K562 (cell line): ENCODE measurements at regions not wholly inside any gene's neighbourhood (a gene's known extent, or its start where the extent isn't known, plus 50 kb on each side); places are given as distances from the start of the nearest gene placed in this dataset.

ENCODE experiments used
- ATAC-seq: fragments of 200-7000 bp; cut with Tn5 transposase; 3 replicates; pipeline ENCODE4 v1.9.1; 2020; ENCODE audit warnings: moderate library complexity
- BruUV-seq: library from RNA; stranded (reverse); fragments of 400-500 nt; replicated peaks from 2 replicates; lab custom pipeline; 2021; lab: Mats Ljungman, UMichigan
- CTCF ChIA-PET: fragments of 300-600 bp; formaldehyde crosslinking; extraction: SDS; loops from one replicate; lab custom pipeline; 2021; ENCODE audit warnings: low intra/inter-chr PET ratio; lab: Yijun Ruan, JAX
- POLR2A ChIA-PET: fragments of 300-600, 350-650 bp; sonication (Branson Sonifier 250); formaldehyde crosslinking; extraction: SDS; loops from one replicate; lab custom pipeline; 2021; ENCODE audit warnings: antibody characterized with exemption, inconsistent platforms; lab: Yijun Ruan, JAX
- DNase-seq, 4 experiments: peaks; one replicate each; pipeline versions ENCODE4 v3.0.0 to v3.0.0-alpha.2; 2011 to 2018; ENCODE audit warnings: low spot score in 3 of 4, mixed read lengths in 3 of 4; ENCODE audit errors: extremely low read depth in 1 of 4
- FAIRE-seq: peaks from 2 replicates; lab custom pipeline; 2011; peaks lifted over from hg19 to GRCh38; lab: Jason Lieb, UNC
- H2AFZ ChIP-seq: 2 replicates; pipeline ENCODE4 v1.6.0; 2011; ENCODE audit warnings: low read depth, low read length, control low read depth, inconsistent platforms
- H3K27ac ChIP-seq: fragments of 200-600 bp; 3 replicates; pipeline ENCODE4 v1.8.0; 2011; ENCODE audit warnings: low read depth, mild to moderate bottlenecking, control low read depth, inconsistent platforms, low read length, moderate library complexity, mixed read lengths; ENCODE audit errors: extremely low read depth
- H3K27me3 ChIP-seq, 2 experiments: fragments of 300-600 bp in 1 of 2; 2 replicates in 1 of 2; 3 replicates in 1 of 2; pipeline versions ENCODE4 v1.6.0 to v1.8.0; 2011; ENCODE audit warnings: inconsistent platforms in 2 of 2, low read length in 2 of 2, mild to moderate bottlenecking in 1 of 2, mixed read lengths in 1 of 2, moderate library complexity in 1 of 2; ENCODE audit not compliant: control insufficient read depth in 2 of 2, insufficient read depth in 2 of 2
- H3K36me3 ChIP-seq: fragments of 300-600 bp; 3 replicates; pipeline ENCODE4 v1.8.0; 2011; ENCODE audit warnings: mild to moderate bottlenecking, low read length, inconsistent platforms; ENCODE audit not compliant: control insufficient read depth, insufficient read depth
- H3K4me1 ChIP-seq, 2 experiments: fragments of 200-600 bp in 1 of 2; replicated peaks in 1 of 2; 2 replicates in 1 of 2; 3 replicates in 1 of 2; pipeline versions ENCODE4 v1.5.1 to v1.8.0; 2011; ENCODE audit warnings: inconsistent platforms in 2 of 2, low read length in 2 of 2, mild to moderate bottlenecking in 1 of 2, mixed read lengths in 1 of 2, moderate library complexity in 1 of 2; ENCODE audit not compliant: control insufficient read depth in 2 of 2, insufficient read depth in 2 of 2
- H3K4me2 ChIP-seq: 2 replicates; pipeline ENCODE4 v1.6.1; 2011; ENCODE audit warnings: low read length, control low read depth, inconsistent platforms, mixed read lengths; ENCODE audit not compliant: insufficient read depth
- H3K4me3 ChIP-seq: fragments of 200-600 bp; sonication (generic), shearing (Covaris generic); 2 replicates; pipeline ENCODE4 v1.5.1; 2016; ENCODE audit warnings: control low read depth, inconsistent platforms
- H3K79me2 ChIP-seq: fragments of 200-600 bp; 3 replicates; pipeline ENCODE4 v1.8.0; 2011; ENCODE audit warnings: low read length, inconsistent platforms; ENCODE audit not compliant: control insufficient read depth, insufficient read depth
- H3K9ac ChIP-seq, 2 experiments: 2 replicates each; pipeline versions ENCODE4 v1.6.0 to v1.6.1; 2011; ENCODE audit warnings: low read depth in 2 of 2, low read length in 2 of 2, control low read depth in 1 of 2, inconsistent platforms in 1 of 2, mild to moderate bottlenecking in 1 of 2, mixed read lengths in 1 of 2; ENCODE audit not compliant: insufficient read depth in 1 of 2
- H3K9me1 ChIP-seq: one replicate; pipeline ENCODE4 v1.6.0; 2011; ENCODE audit warnings: inconsistent platforms, mild to moderate bottlenecking, low read length, moderate library complexity; ENCODE audit not compliant: control insufficient read depth, insufficient read depth
- H3K9me3 ChIP-seq: replicated peaks from 2 replicates; pipeline ENCODE4 v1.5.1; 2011; ENCODE audit warnings: low read depth, low read length, inconsistent platforms; ENCODE audit not compliant: control insufficient read depth, insufficient read depth
- H4K20me1 ChIP-seq: replicated peaks from 2 replicates; pipeline ENCODE4 v1.6.1; 2011; ENCODE audit warnings: low read length, inconsistent platforms, mixed read lengths; ENCODE audit not compliant: control insufficient read depth, insufficient read depth
- CHAMP1 ChIP-seq: fragments of 450-650 bp; IDR thresholded peaks from 2 replicates; pipeline ENCODE4 v1.6.1; 2016; ENCODE audit warnings: mild to moderate bottlenecking
- CHD4 ChIP-seq: fragments of 200-600 bp; sonication (generic); IDR thresholded peaks from 3 replicates; pipeline ENCODE4 v1.6.1; 2012; ENCODE audit warnings: low read depth, mild to moderate bottlenecking, mixed read lengths, low read length, inconsistent platforms; ENCODE audit not compliant: insufficient read depth, insufficient replicate concordance, poor library complexity, severe bottlenecking
- E2F8 ChIP-seq: fragments of 450-650 bp; IDR thresholded peaks from 2 replicates; pipeline ENCODE4 v1.7.1; 2018; ENCODE audit warnings: mild to moderate bottlenecking, low read depth; ENCODE audit not compliant: partially characterized antibody
- ELK3 ChIP-seq: fragments of 450-650 bp; formaldehyde crosslinking; IDR thresholded peaks from 2 replicates; pipeline ENCODE4 v1.4.0; 2020; ENCODE audit warnings: mild to moderate bottlenecking
- HIVEP1 ChIP-seq: fragments of 250-450 bp; sonication (Bioruptor Pico); IDR thresholded peaks from 2 replicates; pipeline ENCODE4 v1.4.0; 2020; ENCODE audit warnings: mild to moderate bottlenecking
- HMBOX1 ChIP-seq: sonication (generic); IDR thresholded peaks from 2 replicates; pipeline ENCODE4 v1.6.1; 2016
- HMG20B ChIP-seq: fragments of 250-450 bp; sonication (Bioruptor Pico); IDR thresholded peaks from 2 replicates; pipeline ENCODE4 v1.5.0; 2021; ENCODE audit warnings: mild to moderate bottlenecking
- KDM2B ChIP-seq: fragments of 250-450 bp; sonication (Bioruptor Pico); IDR thresholded peaks from 2 replicates; pipeline ENCODE4 v1.8.0; 2021; ENCODE audit warnings: mild to moderate bottlenecking, moderate library complexity
- LEF1 ChIP-seq: fragments of 450-650 bp; IDR thresholded peaks from 2 replicates; pipeline ENCODE4 v1.6.1; 2016; ENCODE audit warnings: mild to moderate bottlenecking
- OTX1 ChIP-seq: fragments of 450-650 bp; formaldehyde crosslinking; IDR thresholded peaks from 2 replicates; pipeline ENCODE4 v1.4.0; 2022; ENCODE audit warnings: mild to moderate bottlenecking
- SIN3A ChIP-seq, 2 experiments: fragments of 150-350 bp in 1 of 2; IDR thresholded peaks; 2 replicates each; pipeline ENCODE4 v1.6.1; 2011 to 2016; ENCODE audit warnings: borderline replicate concordance in 2 of 2, low read depth in 2 of 2, low read length in 2 of 2, mild to moderate bottlenecking in 2 of 2, moderate library complexity in 2 of 2; ENCODE audit not compliant: control insufficient read depth in 1 of 2
- ZNF57 ChIP-seq: fragments of 450-650 bp; formaldehyde crosslinking; IDR thresholded peaks from 2 replicates; pipeline ENCODE4 v1.4.0; 2020; ENCODE audit warnings: mild to moderate bottlenecking, moderate library complexity
- ZNF77 ChIP-seq: fragments of 250-450 bp; sonication (Bioruptor Pico); IDR thresholded peaks from 2 replicates; pipeline ENCODE4 v1.5.0; 2020
- WGBS: fragments of 100-300 bp; shearing (Covaris generic); methylation state at CpG from one replicate; pipeline ENCODE4 v1.1.6; 2016; ENCODE audit warnings: low coverage, mixed read lengths; ENCODE audit not compliant: insufficient coverage; ENCODE audit errors: missing lambda C conversion rate; 5-methylcytosine and 5-hydroxymethylcytosine counted together
- in situ Hi-C: fragments of 300-500 bp; cut with MboI; formaldehyde crosslinking; loops from 4 replicates; pipeline ENCODE4 v1.15.0; 2018; ENCODE audit warnings: inconsistent platforms, mixed read lengths
- intact Hi-C: fragments of 100-400 bp; cut with micrococcal nuclease; formaldehyde crosslinking; loops from 2 replicates; pipeline ENCODE4 v1.14.2; 2022

GRCh38 chr20:57807401-57808263 is 97.8 kb upstream of the PMEPA1 start (continued):
- no peak for TF ChIP-seq E2F8

GRCh38 chr20:57806975-57807374 is 97.2 kb upstream of the PMEPA1 start:
- no TSS peak for BruUV-seq
- FAIRE-seq = no peak
- no peak for TF ChIP-seq KDM2B (CRISPR knock-in tag)
- TF ChIP-seq LEF1 = no peak
- TF ChIP-seq HMBOX1 = no peak
- TF ChIP-seq ZNF77 = no peak
- no peak for TF ChIP-seq CHAMP1
- TF ChIP-seq ZNF57 (CRISPR knock-in tag) = no peak
- no peak for TF ChIP-seq HIVEP1 (CRISPR knock-in tag)
- no peak for TF ChIP-seq CHD4
- TF ChIP-seq OTX1 (CRISPR knock-in tag) = no peak
- TF ChIP-seq ELK3 = no peak
- no peak for TF ChIP-seq HMG20B (CRISPR knock-in tag)
- TF ChIP-seq SIN3A (IDR thresholded peaks at IDR 0.05; ENCODE audit: borderline replicate concordance in 2 of 2, control insufficient read depth in 1 of 2, low read depth in 2 of 2, low read length in 2 of 2) = no peak

More at GRCh38 chr20:57806975-57807374, 97.2 kb upstream of the PMEPA1 start:
- no peak overlapping the region for H3K4me2 ChIP-seq
- H3K4me3 ChIP-seq = no peak overlapping the region
- in situ Hi-C loops = no loop called here
- DNase-seq = no peak
- no peaks in the 10 kb centered on the region for H3K79me2 ChIP-seq
- no peaks in the 10 kb centered on the region for H3K9me1 ChIP-seq
- 0% methylated on average over 4 of the region's 4 CpGs for WGBS
- no peaks in the 10 kb centered on the region for H3K9me3 ChIP-seq
- H3K36me3 ChIP-seq = no peaks in the 10 kb centered on the region
- no peak overlapping the region for H2AFZ ChIP-seq
- no peak overlapping the region for H3K27ac ChIP-seq
- peaks cover 2 to 43% of the 10 kb centered on the region in 2 experiments; a peak in 3 of 5 replicates for H3K27me3 ChIP-seq
- intact Hi-C loops = no loop called here
- H3K4me1 ChIP-seq = no peaks in the 10 kb centered on the region
- peaks cover 4% of the 10 kb centered on the region for H4K20me1 ChIP-seq
- ChIA-PET POLR2A (no interaction called here), CTCF (no interaction called here)
- H3K9ac ChIP-seq = no peak overlapping the region
- no peak for ATAC-seq
